ENCODE measurements at regions not wholly inside any gene's neighbourhood (a gene's known extent, or its start where the extent isn't known, plus 50 kb on each side); places are given as distances from the start of the nearest gene placed in this dataset.

DNA sequence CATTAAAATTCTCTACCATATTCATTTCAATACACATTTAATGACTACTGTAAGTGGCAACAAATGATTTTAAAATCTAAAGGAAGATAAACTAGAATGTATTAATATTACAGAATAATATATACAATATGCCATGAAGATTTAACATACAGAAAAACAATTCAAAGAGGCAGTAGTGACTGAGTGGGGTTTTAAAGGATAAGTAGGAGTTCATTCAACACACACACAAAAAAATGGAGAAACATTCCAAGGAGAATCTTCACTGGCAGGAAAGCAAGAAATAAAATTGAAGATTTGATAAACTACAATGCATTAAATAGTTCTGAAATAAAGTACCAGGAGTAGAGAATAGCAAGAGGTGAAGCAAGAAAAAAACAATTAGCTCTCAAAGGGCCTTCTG is 215.1 kb downstream of the IBTK start:
- DNase-seq (ENCODE audit: low read depth in 1 of 2, low spot score in 2 of 2) (no peak), FAIRE-seq (no peak)
- H3K23ac ChIP-seq (ENCODE audit: insufficient read length) = no peak overlapping the region
- no peaks in the 10 kb centered on the region for H4K20me1 ChIP-seq (replicated peaks in 1 of 2; ENCODE audit: control insufficient read depth in 1 of 2, insufficient read depth in 2 of 2, low read length in 2 of 2)
- H2BK15ac ChIP-seq (ENCODE audit: low read length) = no peak overlapping the region
- ChIA-PET CTCF (ENCODE audit: partially characterized antibody) (interaction anchor here (1.1 kb wide), 1 partner anchor 8 kb away, joined by 3 read pairs; no protein-coding TSS in a partner anchor), POLR2A (ENCODE audit: partially characterized antibody) (no interaction called here)
- no peaks in the 10 kb centered on the region for H3K9me3 ChIP-seq (ENCODE audit: insufficient read depth in 2 of 2, low read depth in 1 of 2, low read length in 1 of 2)
- H2BK5ac ChIP-seq (ENCODE audit: low read depth, low read length) = no peak overlapping the region
- H3K4me2 ChIP-seq (ENCODE audit: insufficient read depth in 1 of 2, low read depth in 2 of 2, low read length in 2 of 2) = no peak overlapping the region
- H2BK120ac ChIP-seq (replicated peaks; ENCODE audit: low read depth, low read length) = no peak overlapping the region
- no peak overlapping the region for H3K56ac ChIP-seq (replicated peaks; ENCODE audit: insufficient read length, low read depth, low read length)
- no peaks in the 10 kb centered on the region for H3K79me1 ChIP-seq (ENCODE audit: low read depth, low read length)
- H3K18ac ChIP-seq (ENCODE audit: extremely low read depth, low read length) = no peak overlapping the region
- H3K23me2 ChIP-seq (ENCODE audit: low read depth, low read length) = no peaks in the 10 kb centered on the region
- no peaks in the 10 kb centered on the region for H3K79me2 ChIP-seq (ENCODE audit: control insufficient read depth in 1 of 2, insufficient read depth in 2 of 2, low read length in 2 of 2)
- no peak overlapping the region for H3K4me3 ChIP-seq (ENCODE audit: extremely low read depth in 1 of 4, insufficient read depth in 2 of 4, low read depth in 3 of 4, low read length in 4 of 4)
- no peak overlapping the region for H3K9ac ChIP-seq (replicated peaks in 1 of 4; ENCODE audit: extremely low read depth in 1 of 4, low read depth in 3 of 4, low read length in 3 of 4)
- H2AK5ac ChIP-seq (ENCODE audit: low read depth, low read length) = no peak overlapping the region
- H3K4ac ChIP-seq (replicated peaks; ENCODE audit: insufficient read length, low read depth, low read length) = no peak overlapping the region
- H3K14ac ChIP-seq (ENCODE audit: insufficient read length) = no peak overlapping the region
- no peak overlapping the region for H4K91ac ChIP-seq (replicated peaks; ENCODE audit: insufficient read length, low read length)
- no peak overlapping the region for H4K5ac ChIP-seq (ENCODE audit: insufficient read length, low read depth, low read length)
- no peaks in the 10 kb centered on the region for H3K36me3 ChIP-seq (ENCODE audit: control insufficient read depth in 2 of 4, insufficient read depth in 4 of 4, low read length in 3 of 4)
- H4K8ac ChIP-seq (ENCODE audit: extremely low read depth, insufficient read depth, low read length) = no peak overlapping the region
- H2BK12ac ChIP-seq (ENCODE audit: low read depth, low read length) = no peak overlapping the region
- H2AFZ ChIP-seq (ENCODE audit: low read length) = no peak overlapping the region
- no peak overlapping the region for H3K27ac ChIP-seq (ENCODE audit: low read depth, low read length)
- H3K4me1 ChIP-seq (replicated peaks in 1 of 4; ENCODE audit: control insufficient read depth in 3 of 4, insufficient read depth in 4 of 4, low read length in 3 of 4) = no peaks in the 10 kb centered on the region
- H3K27me3 ChIP-seq (replicated peaks in 1 of 4; ENCODE audit: control insufficient read depth in 3 of 4, extremely low read depth in 1 of 4, insufficient read depth in 3 of 4, low read length in 3 of 4) = no peaks in the 10 kb centered on the region
- H2BK20ac ChIP-seq (ENCODE audit: low read length) = no peak overlapping the region
- TF ChIP-seq SP4 (IDR thresholded peaks at IDR 0.05; ENCODE audit: low read length) (no peak), ZNF274 (IDR thresholded peaks at IDR 0.05; ENCODE audit: borderline replicate concordance, extremely low read depth, low read length) (no peak), CBX5 (IDR thresholded peaks at IDR 0.05; ENCODE audit: low read depth, low read length) (no peak), BACH1 (IDR thresholded peaks at IDR 0.05; ENCODE audit: low read length) (no peak), RNF2 (IDR thresholded peaks at IDR 0.05; ENCODE audit: borderline replicate concordance, low read depth, low read length, missing control alignments, poor library complexity, severe bottlenecking) (no peak), EGR1 (IDR thresholded peaks at IDR 0.05; ENCODE audit: borderline replicate concordance, low read depth, low read length) (no peak), CHD1 (IDR thresholded peaks at IDR 0.05; ENCODE audit: low read depth, low read length) (no peak), CBX8 (IDR thresholded peaks at IDR 0.05; ENCODE audit: borderline replicate concordance, low read depth, low read length) (no peak), TAF7 (optimal IDR thresholded peaks at IDR 0.05; ENCODE audit: borderline replicate concordance, low read depth, low read length) (no peak), JUN (IDR thresholded peaks at IDR 0.05; ENCODE audit: low read depth, low read length) (no peak), EZH2 (IDR thresholded peaks at IDR 0.05; ENCODE audit: low read depth, low read length, severe bottlenecking) (no peak), SRF (IDR thresholded peaks at IDR 0.05; ENCODE audit: low read depth, low read length) (no peak)
- TF ChIP-seq, protein P1, sequence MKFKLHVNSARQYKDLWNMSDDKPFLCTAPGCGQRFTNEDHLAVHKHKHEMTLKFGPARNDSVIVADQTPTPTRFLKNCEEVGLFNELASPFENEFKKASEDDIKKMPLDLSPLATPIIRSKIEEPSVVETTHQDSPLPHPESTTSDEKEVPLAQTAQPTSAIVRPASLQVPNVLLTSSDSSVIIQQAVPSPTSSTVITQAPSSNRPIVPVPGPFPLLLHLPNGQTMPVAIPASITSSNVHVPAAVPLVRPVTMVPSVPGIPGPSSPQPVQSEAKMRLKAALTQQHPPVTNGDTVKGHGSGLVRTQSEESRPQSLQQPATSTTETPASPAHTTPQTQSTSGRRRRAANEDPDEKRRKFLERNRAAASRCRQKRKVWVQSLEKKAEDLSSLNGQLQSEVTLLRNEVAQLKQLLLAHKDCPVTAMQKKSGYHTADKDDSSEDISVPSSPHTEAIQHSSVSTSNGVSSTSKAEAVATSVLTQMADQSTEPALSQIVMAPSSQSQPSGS (IDR thresholded peaks at IDR 0.05; ENCODE audit: low read length) = no peak

Measured in H1 (cell line).